Uterus (tissue), 2 donors: ENCODE measurements at regions not wholly inside any gene's neighbourhood (a gene's known extent, or its start where the extent isn't known, plus 50 kb on each side); places are given as distances from the start of the nearest gene placed in this dataset.

Experiments used
- POLR2A ChIP-seq, 2 donors: fragments of 450-650 bp; IDR thresholded peaks; one replicate each; pipeline ENCODE4 v1.6.1; 2016; ENCODE audit warnings: antibody characterized with exemption in 2 of 2, mild to moderate bottlenecking in 1 of 2, moderate library complexity in 1 of 2
- TF ChIP-seq, protein P1 (sequence below), 4 experiments: fragments of 200-600 bp in 2 of 4; fragments of 450-650 bp in 2 of 4; sonication (generic) in 2 of 4; IDR thresholded peaks; one replicate each; pipeline ENCODE4 v1.5.1; 2016 to 2019; ENCODE audit warnings: antibody characterized with exemption in 4 of 4, mild to moderate bottlenecking in 2 of 4, moderate library complexity in 1 of 4

DNA sequence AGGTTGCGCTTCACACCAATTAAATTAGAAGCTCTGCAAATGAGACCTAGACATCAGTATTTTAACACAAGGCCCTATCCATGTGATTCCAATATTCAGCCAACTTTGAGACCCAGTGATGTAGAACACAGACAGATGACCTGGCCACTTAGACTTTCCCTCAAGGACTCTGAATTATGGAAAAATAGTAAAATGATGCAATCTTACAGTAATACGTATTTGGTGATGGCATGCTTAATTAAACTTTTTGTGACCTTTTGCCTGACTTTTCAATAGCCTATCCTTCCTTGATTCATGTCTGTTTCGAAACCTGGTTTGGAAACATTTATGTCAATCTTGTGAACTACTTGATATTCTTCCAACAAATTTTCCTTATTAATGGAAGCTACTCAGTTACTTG, 521.2 kb downstream of the KCNA4 start:
- no peak for TF ChIP-seq POLR2A (IDR thresholded peaks at IDR 0.05)
- TF ChIP-seq, protein P1, sequence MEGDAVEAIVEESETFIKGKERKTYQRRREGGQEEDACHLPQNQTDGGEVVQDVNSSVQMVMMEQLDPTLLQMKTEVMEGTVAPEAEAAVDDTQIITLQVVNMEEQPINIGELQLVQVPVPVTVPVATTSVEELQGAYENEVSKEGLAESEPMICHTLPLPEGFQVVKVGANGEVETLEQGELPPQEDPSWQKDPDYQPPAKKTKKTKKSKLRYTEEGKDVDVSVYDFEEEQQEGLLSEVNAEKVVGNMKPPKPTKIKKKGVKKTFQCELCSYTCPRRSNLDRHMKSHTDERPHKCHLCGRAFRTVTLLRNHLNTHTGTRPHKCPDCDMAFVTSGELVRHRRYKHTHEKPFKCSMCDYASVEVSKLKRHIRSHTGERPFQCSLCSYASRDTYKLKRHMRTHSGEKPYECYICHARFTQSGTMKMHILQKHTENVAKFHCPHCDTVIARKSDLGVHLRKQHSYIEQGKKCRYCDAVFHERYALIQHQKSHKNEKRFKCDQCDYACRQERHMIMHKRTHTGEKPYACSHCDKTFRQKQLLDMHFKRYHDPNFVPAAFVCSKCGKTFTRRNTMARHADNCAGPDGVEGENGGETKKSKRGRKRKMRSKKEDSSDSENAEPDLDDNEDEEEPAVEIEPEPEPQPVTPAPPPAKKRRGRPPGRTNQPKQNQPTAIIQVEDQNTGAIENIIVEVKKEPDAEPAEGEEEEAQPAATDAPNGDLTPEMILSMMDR (IDR thresholded peaks at IDR 0.05): no peak
